Gastroesophageal sphincter (tissue), 3 donors: ENCODE measurements at regions not wholly inside any gene's neighbourhood (a gene's known extent, or its start where the extent isn't known, plus 50 kb on each side); places are given as distances from the start of the nearest gene placed in this dataset.

Source experiments
- CTCF ChIP-seq, 4 experiments: fragments of 200-600 bp in 2 of 4; fragments of 450-650 bp in 2 of 4; sonication (generic) in 1 of 4; IDR thresholded peaks; one replicate each; pipeline ENCODE4 v1.5.1; 2017 to 2019; ENCODE audit warnings: antibody characterized with exemption in 4 of 4, mild to moderate bottlenecking in 2 of 4, moderate library complexity in 2 of 4
- POLR2A ChIP-seq, 2 donors: fragments of 450-650 bp; IDR thresholded peaks; one replicate each; pipeline ENCODE4 v1.6.1; 2017; ENCODE audit warnings: antibody characterized with exemption in 2 of 2, mild to moderate bottlenecking in 2 of 2, moderate library complexity in 1 of 2
- POLR2AphosphoS5 ChIP-seq: sonication (generic); formaldehyde crosslinking; IDR thresholded peaks from one replicate; pipeline ENCODE4 v1.6.1; 2017; ENCODE audit warnings: antibody characterized with exemption

GRCh38 chr13:50697746-50698539, 145.5 kb downstream of the DLEU7 start:
- TF ChIP-seq CTCF (IDR thresholded peaks at IDR 0.05) (no peak), POLR2AphosphoS5 (no peak), POLR2A (IDR thresholded peaks at IDR 0.05) (no peak)
